ENCODE measurements at regions not wholly inside any gene's neighbourhood (a gene's known extent, or its start where the extent isn't known, plus 50 kb on each side); places are given as distances from the start of the nearest gene placed in this dataset.
"Not testable (repeated sequence)": the region's sequence is repeated elsewhere in the genome, so short reads cannot be mapped to it uniquely, and the experiment has no call there.

GRCh38 chr14:28820677-28821076 is 54.1 kb downstream of the FOXG1 start:
- H3K9me3 ChIP-seq, result no peaks in the 10 kb centered on the region
- no peak overlapping the region for H3K27ac ChIP-seq
- no peaks in the 10 kb centered on the region for H3K27me3 ChIP-seq
- WGBS, 3 donors, result 58 to 77% (median 76%) methylated on average over 1 of the region's 1 CpG
- H3K4me3 ChIP-seq, result no peak overlapping the region
- intact Hi-C loops (cut with DNase I), result no loop called here
- no peak for DNase-seq
- H3K4me1 ChIP-seq (ENCODE audit: insufficient read depth), result no peaks in the 10 kb centered on the region
- TF ChIP-seq CTCF (IDR thresholded peaks at IDR 0.05), result no peak
- no peak for TF ChIP-seq POLR2A (IDR thresholded peaks at IDR 0.05)
- TF ChIP-seq EP300 (IDR thresholded peaks at IDR 0.05), result no peak
- no peaks in the 10 kb centered on the region for H3K36me3 ChIP-seq

GRCh38 chr14:28821993-28822392 is 55.4 kb downstream of the FOXG1 start:
- TF ChIP-seq CTCF (IDR thresholded peaks at IDR 0.05), result no peak
- no peak for TF ChIP-seq POLR2A (IDR thresholded peaks at IDR 0.05)
- no peak for TF ChIP-seq EP300 (IDR thresholded peaks at IDR 0.05)
- intact Hi-C loops (cut with DNase I), result no loop called here
- H3K27me3 ChIP-seq, result no peaks in the 10 kb centered on the region
- no peaks in the 10 kb centered on the region for H3K9me3 ChIP-seq
- no peaks in the 10 kb centered on the region for H3K4me1 ChIP-seq (ENCODE audit: insufficient read depth)
- no peak overlapping the region for H3K27ac ChIP-seq
- no peak overlapping the region for H3K4me3 ChIP-seq
- no peak for DNase-seq
- H3K36me3 ChIP-seq, result no peaks in the 10 kb centered on the region

GRCh38 chr14:28823245-28823644 is 56.7 kb downstream of the FOXG1 start:
- Histone ChIP-seq H3K36me3 (no peaks in the 10 kb centered on the region), H3K4me3 (no peak overlapping the region), H3K4me1 (ENCODE audit: insufficient read depth) (no peaks in the 10 kb centered on the region), H3K27ac (no peak overlapping the region), H3K9me3 (no peaks in the 10 kb centered on the region), H3K27me3 (no peaks in the 10 kb centered on the region)
- no peak for TF ChIP-seq EP300 (IDR thresholded peaks at IDR 0.05)
- TF ChIP-seq POLR2A (IDR thresholded peaks at IDR 0.05), result no peak
- TF ChIP-seq CTCF (IDR thresholded peaks at IDR 0.05), result no peak
- 89 to 94% (median 90%) methylated on average over 1 of the region's 1 CpG for WGBS, 3 donors
- intact Hi-C loops (cut with DNase I), result no loop called here
- DNase-seq, result no peak

GRCh38 chr14:28830115-28830534 is 63.5 kb downstream of the FOXG1 start:
- no peaks in the 10 kb centered on the region for H3K9me3 ChIP-seq
- no peaks in the 10 kb centered on the region for H3K27me3 ChIP-seq
- H3K27ac ChIP-seq, result no peak overlapping the region
- WGBS, 3 donors, result 93 to 97% (median 95%) methylated on average over 22 of the region's 22 CpGs
- intact Hi-C loops (cut with DNase I), result no loop called here
- no peak for DNase-seq
- no peaks in the 10 kb centered on the region for H3K4me1 ChIP-seq (ENCODE audit: insufficient read depth)
- H3K36me3 ChIP-seq, result no peaks in the 10 kb centered on the region
- no peak for TF ChIP-seq CTCF (IDR thresholded peaks at IDR 0.05)
- TF ChIP-seq POLR2A (IDR thresholded peaks at IDR 0.05), result no peak
- no peak for TF ChIP-seq EP300 (IDR thresholded peaks at IDR 0.05)
- H3K4me3 ChIP-seq, result no peak overlapping the region

GRCh38 chr14:28831126-28831525 is 64.5 kb downstream of the FOXG1 start:
- H3K36me3 ChIP-seq, result no peaks in the 10 kb centered on the region
- 10 to 28% (median 13%) methylated on average over 3 of the region's 3 CpGs for WGBS, 3 donors
- no peak overlapping the region for H3K4me3 ChIP-seq
- H3K4me1 ChIP-seq (ENCODE audit: insufficient read depth), result no peaks in the 10 kb centered on the region
- TF ChIP-seq CTCF (IDR thresholded peaks at IDR 0.05) (no peak), EP300 (IDR thresholded peaks at IDR 0.05) (no peak), POLR2A (IDR thresholded peaks at IDR 0.05) (no peak)
- no peaks in the 10 kb centered on the region for H3K27me3 ChIP-seq
- DNase-seq, result no peak
- intact Hi-C loops (cut with DNase I), result no loop called here
- H3K27ac ChIP-seq, result no peak overlapping the region
- no peaks in the 10 kb centered on the region for H3K9me3 ChIP-seq

GRCh38 chr14:28842569-28842968 is 76.0 kb downstream of the FOXG1 start:
- DNase-seq; intact Hi-C loops (cut with DNase I); H3K36me3 ChIP-seq; H3K9me3 ChIP-seq; H3K27me3 ChIP-seq; H3K4me3 ChIP-seq; H3K27ac ChIP-seq; H3K4me1 ChIP-seq (ENCODE audit: insufficient read depth): not testable (repeated sequence)
- whole genome bisulfite sequencing, 3 donors, result 76 to 85% (median 82%) methylated on average over 5 of the region's 5 CpGs
